GM12891 (cell line): ENCODE measurements at regions not wholly inside any gene's neighbourhood (a gene's known extent, or its start where the extent isn't known, plus 50 kb on each side); places are given as distances from the start of the nearest gene placed in this dataset.

Experiments used
- DNase-seq: peaks from one replicate; pipeline ENCODE4 v3.0.0; 2011; ENCODE audit warnings: low spot score; ENCODE audit not compliant: insufficient read length
- FAIRE-seq: peaks from 2 replicates; lab custom pipeline; 2011; peaks lifted over from hg19 to GRCh38; lab: Jason Lieb, UNC
- PAX5 ChIP-seq: IDR thresholded peaks from 2 replicates; pipeline ENCODE4 v1.6.1; 2011; ENCODE audit warnings: low read length, moderate library complexity, mild to moderate bottlenecking; ENCODE audit not compliant: insufficient read depth, severe bottlenecking
- POLR2A ChIP-seq: IDR thresholded peaks from 2 replicates; pipeline ENCODE4 v1.6.1; 2011; ENCODE audit warnings: low read depth, low read length, control low read depth
- POLR2AphosphoS5 ChIP-seq: IDR thresholded peaks from 2 replicates; pipeline ENCODE4 v1.6.1; 2011; ENCODE audit warnings: low read depth, low read length, control low read depth
- POU2F2 ChIP-seq: IDR thresholded peaks from 2 replicates; pipeline ENCODE4 v1.6.1; 2011; ENCODE audit warnings: low read depth, mild to moderate bottlenecking, control low read depth, low read length, moderate library complexity
- SPI1 ChIP-seq: IDR thresholded peaks from 2 replicates; pipeline ENCODE4 v1.6.1; 2011; ENCODE audit warnings: low read depth, low read length, control low read depth
- TAF1 ChIP-seq: IDR thresholded peaks from 2 replicates; pipeline ENCODE4 v1.6.1; 2011; ENCODE audit warnings: low read depth, low read length, control low read depth

DNA sequence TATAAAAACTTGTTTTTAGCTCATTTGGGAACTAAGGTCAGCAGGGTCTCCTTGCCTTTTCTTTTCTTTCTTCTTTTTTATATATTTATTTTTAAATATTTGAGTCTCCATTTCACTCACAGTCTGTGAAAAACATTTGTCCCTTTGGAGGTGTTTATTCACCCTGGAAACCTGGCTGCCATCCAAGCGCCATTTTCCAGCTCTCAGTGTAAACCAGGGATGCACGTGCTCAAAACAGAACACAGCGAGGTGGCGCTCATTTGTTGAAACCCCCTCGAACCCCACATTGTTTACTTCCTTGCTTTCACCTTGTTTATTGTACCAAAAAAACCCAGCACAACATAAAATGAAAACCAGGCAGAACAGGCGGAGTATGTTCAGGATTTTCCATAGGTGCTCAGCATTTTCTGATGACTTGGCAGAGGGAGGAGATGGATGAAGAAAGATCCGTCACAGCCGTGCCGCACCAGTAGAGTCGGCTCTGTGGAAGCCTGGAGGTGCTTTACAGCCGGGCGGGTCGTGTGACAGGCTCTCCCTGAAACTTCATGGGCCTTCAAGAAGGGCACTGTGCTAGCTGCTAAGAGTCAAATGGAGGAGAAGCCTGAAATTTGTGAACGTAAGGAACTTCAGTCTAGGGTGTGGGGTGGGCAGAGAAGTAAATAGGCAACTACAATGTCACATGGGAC is 284.4 kb downstream of the FOXL1 start:
- DNase-seq (no peak), FAIRE-seq (no peak)
- TF ChIP-seq POLR2AphosphoS5 (no peak), PAX5 (no peak), POLR2A (no peak), SPI1 (no peak)

DNA sequence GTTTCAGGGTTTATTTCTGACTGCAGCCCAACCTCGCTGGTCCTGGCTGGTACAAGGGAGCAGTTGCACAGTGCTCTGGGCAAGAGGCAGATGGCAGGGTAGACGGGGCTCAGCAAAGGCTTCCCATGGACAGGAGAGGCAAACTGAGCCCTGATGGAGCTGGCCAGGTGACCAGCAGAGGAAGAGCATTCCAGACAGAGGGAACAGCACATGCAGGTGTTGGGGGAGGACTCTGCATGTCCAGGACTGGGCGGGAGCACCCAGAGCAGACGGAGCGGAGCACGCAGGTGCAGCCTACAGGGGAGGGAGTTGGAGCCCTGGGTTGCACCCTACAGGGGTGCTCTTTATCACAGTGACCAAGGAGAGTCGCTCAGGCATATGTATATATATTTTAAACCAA is 285.3 kb downstream of the FOXL1 start:
- DNase-seq = no peak
- TF ChIP-seq POLR2AphosphoS5 = no peak
- no peak for TF ChIP-seq PAX5
- no peak for FAIRE-seq

DNA sequence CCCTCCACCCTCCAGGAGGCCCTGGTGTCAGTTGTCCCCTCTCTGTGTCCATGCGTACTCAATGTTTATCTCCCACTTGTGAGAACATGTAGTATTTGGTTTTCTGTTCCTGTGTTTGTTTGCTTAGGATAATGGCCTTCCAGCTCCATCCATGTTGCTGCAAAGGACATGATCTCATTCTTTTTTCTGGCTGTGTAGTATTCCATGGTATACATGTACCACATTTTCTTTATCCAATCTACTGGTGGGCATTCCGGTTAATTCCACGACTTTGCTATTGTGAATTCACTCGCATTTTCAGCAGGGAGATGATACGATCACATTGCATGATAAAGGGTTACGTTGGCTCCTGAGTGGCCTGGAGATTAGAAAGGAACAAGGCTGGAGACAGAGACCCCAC is 286.2 kb downstream of the FOXL1 start:
- DNase-seq = no peak
- no peak for FAIRE-seq
- TF ChIP-seq POLR2AphosphoS5 = no peak
- no peak for TF ChIP-seq POU2F2
- no peak for TF ChIP-seq SPI1
- no peak for TF ChIP-seq TAF1
- no peak for TF ChIP-seq PAX5

DNA sequence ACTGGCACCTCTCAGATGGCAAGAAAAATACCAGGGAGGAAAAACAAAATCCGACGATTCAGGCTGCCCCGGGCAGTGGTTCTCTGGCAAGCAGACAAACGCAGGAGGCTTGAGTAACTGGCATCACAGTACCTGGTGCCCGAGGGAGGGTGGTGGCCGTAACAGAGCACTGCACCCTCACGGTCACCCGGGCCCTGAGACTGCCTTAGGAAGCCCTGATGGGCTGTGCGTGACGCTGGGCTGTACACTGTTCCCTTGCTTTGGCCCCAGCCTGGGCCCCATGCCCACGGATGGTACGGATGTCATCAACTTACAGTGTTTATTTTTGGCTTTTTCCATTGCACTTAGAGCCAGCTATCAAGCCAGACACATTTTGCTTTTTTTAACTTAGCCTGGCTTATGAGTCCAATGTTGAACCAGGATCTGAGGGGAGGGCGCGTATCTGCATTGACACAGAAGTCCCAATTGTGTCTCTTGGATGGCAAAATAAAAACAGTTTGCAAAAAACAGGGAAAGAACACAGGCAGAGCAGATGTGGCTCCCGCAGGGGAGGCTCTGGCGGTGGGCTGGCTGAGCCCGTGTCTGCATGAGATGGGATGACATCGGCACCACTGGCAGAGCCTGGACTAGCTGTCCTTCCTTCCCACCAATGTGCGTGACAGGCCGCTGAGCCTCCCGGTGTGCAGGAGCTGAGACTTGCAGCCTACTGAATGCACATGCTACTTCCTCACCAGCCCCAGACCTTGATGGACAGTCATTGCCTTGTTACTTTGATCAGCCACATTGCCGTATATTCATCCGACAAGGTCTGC is 287.7 kb downstream of the FOXL1 start:
- TF ChIP-seq POLR2AphosphoS5 = no peak
- TF ChIP-seq PAX5 = no peak
- no peak for DNase-seq
- FAIRE-seq = no peak

DNA sequence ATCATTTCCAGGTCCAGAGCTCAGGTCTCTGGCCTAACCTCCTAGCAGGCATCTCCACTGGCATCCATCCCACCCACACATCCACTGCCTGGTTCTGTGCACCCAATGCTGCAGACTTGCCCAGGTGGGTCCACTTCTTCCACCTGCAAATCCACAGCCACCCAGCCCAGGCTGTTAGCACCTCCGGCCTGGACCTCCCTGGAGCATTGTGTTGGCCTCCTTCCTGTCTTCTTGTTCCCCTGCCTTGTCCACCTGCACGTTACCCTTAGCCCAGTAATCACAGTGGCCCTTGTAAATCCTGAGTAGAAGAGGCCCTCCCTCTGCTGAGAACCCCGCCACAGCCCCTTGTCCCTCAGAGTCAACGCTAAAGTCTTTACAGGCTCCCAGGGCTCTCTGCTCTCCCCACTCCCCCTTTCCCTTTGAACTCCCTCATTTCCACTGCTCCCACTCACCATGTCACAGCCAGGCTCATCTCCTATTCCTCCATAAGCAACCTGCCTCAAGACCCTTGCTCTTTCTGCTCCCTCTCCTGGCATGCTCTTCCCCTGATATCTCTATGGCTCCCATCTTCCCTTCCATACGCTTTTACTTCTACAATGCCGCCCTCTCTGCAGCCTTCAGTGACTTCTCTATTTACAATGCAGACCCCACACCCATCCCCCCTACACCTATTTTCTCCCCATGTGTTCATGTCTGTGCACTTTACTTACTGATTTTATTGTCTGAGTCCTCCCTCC is 288.8 kb downstream of the FOXL1 start:
- FAIRE-seq (no peak), DNase-seq (no peak)
- TF ChIP-seq PAX5 = no peak
- no peak for TF ChIP-seq POLR2AphosphoS5
- TF ChIP-seq TAF1 = no peak
- TF ChIP-seq POU2F2 = no peak
- no peak for TF ChIP-seq POLR2A
- TF ChIP-seq SPI1 = no peak

DNA sequence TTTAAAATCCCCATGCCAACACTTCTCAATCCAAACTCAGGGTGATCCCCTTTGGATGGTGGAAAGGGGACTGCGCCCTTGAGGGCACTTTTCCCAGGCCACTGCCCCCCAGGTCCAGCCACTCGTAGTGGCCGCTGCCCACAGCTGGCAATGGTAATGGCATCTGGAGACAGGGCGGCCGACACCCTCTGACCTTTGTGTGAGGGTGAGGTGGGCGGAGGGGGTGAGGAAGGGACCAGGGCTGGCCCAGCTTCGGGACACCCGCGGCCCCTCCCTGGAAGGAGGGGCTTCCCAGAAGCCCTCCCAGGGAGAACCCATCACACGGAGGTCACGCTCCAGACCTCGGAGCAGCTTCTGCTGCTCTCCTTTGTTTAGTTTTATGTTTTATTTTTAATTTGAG is 289.7 kb downstream of the FOXL1 start:
- DNase-seq (no peak), FAIRE-seq (no peak)
- no peak for TF ChIP-seq TAF1
- no peak for TF ChIP-seq POLR2A
- TF ChIP-seq POU2F2 = no peak
- TF ChIP-seq SPI1 = no peak
- no peak for TF ChIP-seq PAX5
- no peak for TF ChIP-seq POLR2AphosphoS5

DNA sequence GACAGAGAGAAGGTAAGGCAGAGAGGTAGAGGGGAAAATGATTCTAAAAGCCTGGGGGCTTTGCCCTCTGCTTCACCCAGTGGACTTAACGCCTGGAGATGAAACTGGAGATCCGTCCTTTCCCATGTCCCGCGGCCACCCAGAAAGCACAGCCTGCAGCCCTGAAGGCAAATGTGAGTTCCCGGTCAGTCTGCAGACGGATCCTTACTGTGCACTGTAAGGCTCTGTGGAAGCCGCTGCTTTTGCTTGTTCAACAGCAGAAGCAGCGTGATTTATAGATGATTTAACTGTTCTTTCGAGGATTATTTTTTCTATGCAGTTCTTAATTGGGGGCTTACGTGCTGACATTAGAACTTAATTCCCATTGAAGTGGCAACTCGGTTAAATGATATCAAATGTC is 290.4 kb downstream of the FOXL1 start:
- TF ChIP-seq POLR2AphosphoS5 = no peak
- TF ChIP-seq POLR2A = no peak
- no peak for TF ChIP-seq TAF1
- TF ChIP-seq SPI1 = no peak
- FAIRE-seq = no peak
- DNase-seq = no peak

DNA sequence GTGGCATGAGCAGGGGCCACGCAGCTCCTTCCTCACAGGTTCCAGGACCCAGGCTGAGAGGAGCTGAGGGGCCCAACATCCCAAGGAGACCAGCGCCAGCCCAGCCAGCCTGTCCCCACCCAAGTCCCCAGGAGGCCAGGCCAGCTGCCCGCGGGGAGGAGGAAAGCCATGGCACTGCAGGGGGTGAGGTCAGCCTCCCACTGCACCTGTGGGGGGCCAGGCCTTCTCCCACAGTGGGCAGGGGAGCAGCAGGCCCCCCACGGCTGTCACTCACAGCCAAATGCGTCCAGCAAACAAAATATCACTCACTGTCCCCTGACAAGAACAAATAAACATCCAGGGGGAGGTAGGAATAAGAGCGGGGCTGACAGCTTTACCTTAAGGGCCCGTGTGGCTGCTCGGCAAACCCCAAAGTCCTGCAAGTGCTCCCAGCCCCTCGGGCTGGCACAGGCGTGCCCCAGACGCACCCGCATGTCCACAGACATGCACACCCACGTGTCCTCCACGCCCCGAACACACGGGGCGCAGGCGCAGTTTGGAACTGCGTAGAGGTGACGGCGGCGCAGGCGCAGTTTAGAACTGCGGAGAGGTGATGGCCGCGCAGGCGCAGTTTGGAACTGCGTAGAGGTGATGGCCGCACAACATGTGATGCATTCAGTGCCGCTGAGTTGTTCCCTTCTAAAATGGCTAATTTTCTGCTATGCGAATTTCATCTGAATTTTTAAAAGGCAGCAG is 291.1 kb downstream of the FOXL1 start:
- FAIRE-seq (no peak), DNase-seq (no peak)
- TF ChIP-seq SPI1 (no peak), POU2F2 (no peak), POLR2AphosphoS5 (no peak), PAX5 (no peak), POLR2A (no peak), TAF1 (no peak)

DNA sequence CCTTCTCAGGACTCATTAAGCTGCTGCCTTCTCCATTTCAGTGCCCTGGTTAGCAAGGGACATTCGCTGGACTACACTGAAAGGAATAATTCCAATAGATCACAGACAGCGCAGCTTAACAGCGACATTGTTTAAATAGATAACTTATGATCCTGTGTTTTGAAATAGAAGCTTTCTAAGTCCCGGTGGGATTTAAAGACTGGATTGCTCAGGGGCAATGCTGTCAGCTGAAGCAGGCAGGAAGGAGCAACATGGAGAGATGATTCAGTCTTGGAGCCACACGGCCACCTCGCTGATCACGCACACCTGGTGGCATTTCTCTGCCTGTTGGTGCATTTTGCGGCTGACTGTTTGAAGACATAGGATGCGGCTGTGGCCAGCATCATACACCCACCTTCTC is 292.0 kb downstream of the FOXL1 start:
- no peak for FAIRE-seq
- DNase-seq = no peak
- TF ChIP-seq PAX5 (no peak), TAF1 (no peak), POU2F2 (no peak), SPI1 (no peak)

DNA sequence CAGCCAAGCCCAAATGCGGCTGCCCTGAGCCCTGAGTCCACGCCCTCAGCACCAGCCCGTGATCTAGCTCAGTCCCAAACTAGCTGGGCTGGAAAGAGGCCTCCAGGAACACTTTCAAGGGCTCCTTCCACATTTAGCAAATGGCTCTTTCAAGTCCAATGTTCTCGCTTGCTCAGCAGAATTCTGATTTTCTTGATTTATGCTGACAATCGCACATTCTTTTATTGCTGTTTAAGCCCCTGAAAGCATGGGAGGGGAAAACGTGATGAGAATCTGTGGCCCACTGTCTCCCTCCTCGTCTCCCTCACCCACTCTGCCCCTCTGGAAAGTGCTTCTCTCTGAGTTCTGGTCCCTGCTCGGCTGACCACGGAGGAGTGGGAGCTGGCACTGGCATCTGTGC is 293.8 kb downstream of the FOXL1 start:
- no peak for TF ChIP-seq POLR2A
- no peak for TF ChIP-seq POLR2AphosphoS5
- no peak for TF ChIP-seq TAF1
- no peak for TF ChIP-seq PAX5
- FAIRE-seq = no peak
- no peak for DNase-seq
